Mammary epithelial cell (primary cell): ENCODE measurements at regions not wholly inside any gene's neighbourhood (a gene's known extent, or its start where the extent isn't known, plus 50 kb on each side); places are given as distances from the start of the nearest gene placed in this dataset.

Source experiments
- CTCF ChIP-seq, 2 donors: IDR thresholded peaks in 1 of 2; conservative IDR thresholded peaks in 1 of 2; 2 replicates each; pipeline ENCODE4 v1.5.1; 2011 to 2012; ENCODE audit warnings: inconsistent platforms in 2 of 2, low read length in 2 of 2, mild to moderate bottlenecking in 2 of 2, control low read depth in 1 of 2, low read depth in 1 of 2; ENCODE audit not compliant: insufficient read depth in 1 of 2; ENCODE audit errors: extremely low read depth in 1 of 2
- EZH2 ChIP-seq: IDR thresholded peaks from 2 replicates; pipeline ENCODE4 v1.6.1; 2012; ENCODE audit warnings: low read length, inconsistent platforms, borderline replicate concordance

- TF ChIP-seq CTCF (conservative IDR thresholded peaks at IDR 0.05 in 1 of 2, IDR thresholded peaks at IDR 0.05 in 1 of 2; ENCODE audit: extremely low read depth in 1 of 2, insufficient read depth in 1 of 2, low read depth in 1 of 2, low read length in 2 of 2) (no peak), EZH2 (no peak)
Measured at GRCh38 chr3:34285827-34286188, 487.4 kb downstream of the PDCD6IP start.
